IMR-90 (cell line): ENCODE measurements at regions not wholly inside any gene's neighbourhood (a gene's known extent, or its start where the extent isn't known, plus 50 kb on each side); places are given as distances from the start of the nearest gene placed in this dataset.

Experiments used
- ATAC-seq: fragments of 200-7000 bp; cut with Tn5 transposase; 2 replicates; pipeline ENCODE4 v1.9.1; 2020; ENCODE audit warnings: low read depth, mild to moderate bottlenecking, moderate library complexity
- BruUV-seq: library from RNA; stranded (reverse); fragments of 400-500 nt; replicated peaks from 2 replicates; lab custom pipeline; 2021; lab: Mats Ljungman, UMichigan
- CTCF ChIA-PET: fragments of 300-600 bp; formaldehyde crosslinking; extraction: SDS; loops from one replicate; lab custom pipeline; 2021; ENCODE audit warnings: antibody characterized with exemption; lab: Yijun Ruan, JAX
- POLR2A ChIA-PET: fragments of 300-600 bp; sonication (Branson Sonifier 250); formaldehyde crosslinking; loops from one replicate; lab custom pipeline; 2022; ENCODE audit warnings: antibody characterized with exemption; ENCODE audit not compliant: unreplicated experiment; lab: Charles Lee
- DNase-seq: peaks from one replicate; pipeline ENCODE4 v3.0.0; 2013
- H2AFZ ChIP-seq: replicated peaks from 2 replicates; pipeline ENCODE3; 2013; ENCODE audit warnings: low read length, mild to moderate bottlenecking; ENCODE audit not compliant: poor library complexity
- H2AK5ac ChIP-seq: 2 replicates; pipeline ENCODE4 v1.6.1; 2013; ENCODE audit warnings: low read depth, low read length, inconsistent platforms
- H2AK9ac ChIP-seq: replicated peaks from 2 replicates; pipeline ENCODE3; 2013; ENCODE audit warnings: mild to moderate bottlenecking, low read depth, low read length, moderate library complexity; ENCODE audit not compliant: poor library complexity
- H2BK120ac ChIP-seq: 2 replicates; pipeline ENCODE4 v1.6.1; 2013; ENCODE audit warnings: low read depth, low read length, inconsistent platforms
- H2BK15ac ChIP-seq: 3 replicates; pipeline ENCODE4 v1.6.1; 2013; ENCODE audit warnings: low read depth, low read length, inconsistent platforms
- H2BK20ac ChIP-seq: 2 replicates; pipeline ENCODE4 v1.6.1; 2013; ENCODE audit warnings: low read depth, mild to moderate bottlenecking, inconsistent platforms, low read length, moderate library complexity
- H2BK5ac ChIP-seq: 2 replicates; pipeline ENCODE4 v1.6.1; 2013; ENCODE audit warnings: mild to moderate bottlenecking, low read depth, low read length, inconsistent platforms; ENCODE audit not compliant: poor library complexity, severe bottlenecking
- H3K14ac ChIP-seq: replicated peaks from 2 replicates; pipeline ENCODE4 v1.6.1; 2013; ENCODE audit warnings: low read depth, low read length, inconsistent platforms
- H3K18ac ChIP-seq: 2 replicates; pipeline ENCODE4 v1.6.1; 2013; ENCODE audit warnings: low read depth, low read length, control low read depth
- H3K23ac ChIP-seq: 2 replicates; pipeline ENCODE4 v1.6.1; 2013; ENCODE audit warnings: low read depth, low read length, inconsistent platforms
- H3K27ac ChIP-seq: 2 replicates; pipeline ENCODE4 v1.5.1; 2013; ENCODE audit warnings: mild to moderate bottlenecking, control low read depth, low read length; ENCODE audit not compliant: insufficient read depth
- H3K27me3 ChIP-seq: 2 replicates; pipeline ENCODE4 v1.6.1; 2013; ENCODE audit warnings: low read length; ENCODE audit not compliant: control insufficient read depth, insufficient read depth
- H3K36me3 ChIP-seq: 2 replicates; pipeline ENCODE4 v1.6.1; 2013; ENCODE audit warnings: low read length, mixed read lengths; ENCODE audit not compliant: control insufficient read depth, insufficient read depth
- H3K4ac ChIP-seq: 2 replicates; pipeline ENCODE4 v1.6.1; 2013; ENCODE audit warnings: low read depth, low read length, inconsistent platforms
- H3K4me1 ChIP-seq: 2 replicates; pipeline ENCODE4 v1.6.1; 2013; ENCODE audit warnings: low read length, mixed read lengths; ENCODE audit not compliant: control insufficient read depth, insufficient read depth
- H3K4me2 ChIP-seq: 2 replicates; pipeline ENCODE4 v1.6.1; 2013; ENCODE audit warnings: low read depth, mild to moderate bottlenecking, control low read depth, low read length, moderate library complexity
- H3K4me3 ChIP-seq: 2 replicates; pipeline ENCODE4 v1.5.1; 2013; ENCODE audit warnings: low read depth, mild to moderate bottlenecking, control low read depth, low read length, moderate library complexity; ENCODE audit not compliant: insufficient read depth
- H3K56ac ChIP-seq: 2 replicates; pipeline ENCODE4 v1.6.1; 2013; ENCODE audit warnings: low read length, inconsistent platforms; ENCODE audit not compliant: insufficient read depth; ENCODE audit errors: extremely low read depth
- H3K79me1 ChIP-seq, 2 experiments: 2 replicates each; pipeline ENCODE4 v1.6.1; 2013; ENCODE audit warnings: low read length in 2 of 2, inconsistent platforms in 1 of 2, low read depth in 1 of 2
- H3K9ac ChIP-seq: 2 replicates; pipeline ENCODE4 v1.6.1; 2013; ENCODE audit warnings: low read depth, low read length, control low read depth
- H3K9me1 ChIP-seq: 2 replicates; pipeline ENCODE4 v1.6.1; 2013; ENCODE audit warnings: low read length, inconsistent platforms; ENCODE audit not compliant: insufficient read depth
- H3K9me3 ChIP-seq: 2 replicates; pipeline ENCODE4 v1.6.1; 2013; ENCODE audit warnings: low read length; ENCODE audit not compliant: control insufficient read depth, insufficient read depth
- H4K20me1 ChIP-seq: 2 replicates; pipeline ENCODE4 v1.6.1; 2013; ENCODE audit warnings: low read length, inconsistent platforms; ENCODE audit not compliant: insufficient read depth
- H4K5ac ChIP-seq: 2 replicates; pipeline ENCODE4 v1.6.1; 2013; ENCODE audit warnings: mild to moderate bottlenecking, low read depth, low read length, control low read depth
- H4K8ac ChIP-seq, 2 experiments: 2 replicates each; pipeline ENCODE4 v1.6.1; 2013; ENCODE audit warnings: low read depth in 2 of 2, low read length in 2 of 2, control low read depth in 1 of 2, inconsistent platforms in 1 of 2
- H4K91ac ChIP-seq: 2 replicates; pipeline ENCODE4 v1.6.1; 2013; ENCODE audit warnings: low read depth, low read length, inconsistent platforms; ENCODE audit not compliant: insufficient read depth
- BHLHE40 ChIP-seq: fragments of 150-350 bp; IDR thresholded peaks from 2 replicates; pipeline ENCODE4 v1.6.1; 2016; ENCODE audit warnings: mild to moderate bottlenecking, low read depth, low read length
- CEBPB ChIP-seq: IDR thresholded peaks from 2 replicates; pipeline ENCODE4 v1.6.1; 2012; ENCODE audit warnings: low read depth, low read length, improper control_type of control experiment
- CHD1 ChIP-seq: IDR thresholded peaks from 2 replicates; pipeline ENCODE4 v1.6.1; 2012; ENCODE audit warnings: low read depth, low read length, improper control_type of control experiment
- CTCF ChIP-seq: conservative IDR thresholded peaks from 2 replicates; pipeline ENCODE4 v1.5.1; 2012; ENCODE audit warnings: mild to moderate bottlenecking, low read depth, low read length, improper control_type of control experiment
- FOS ChIP-seq: fragments of 150-350 bp; IDR thresholded peaks from 2 replicates; pipeline ENCODE4 v1.6.1; 2016; ENCODE audit warnings: low read depth, low read length
- RAD21 ChIP-seq: IDR thresholded peaks from 2 replicates; pipeline ENCODE4 v1.6.1; 2012; ENCODE audit warnings: low read length, improper control_type of control experiment
- SMC3 ChIP-seq: fragments of 150-350 bp; IDR thresholded peaks from 2 replicates; pipeline ENCODE4 v1.6.1; 2016; ENCODE audit warnings: low read depth, mild to moderate bottlenecking, antibody characterized with exemption, low read length, moderate library complexity
- WGBS, 2 experiments: methylation state at CpG; one replicate each; pipeline versions ENCODE4 v1.1.5 to v1.1.7; 2013; ENCODE audit warnings: missing lambda C conversion rate in 2 of 2; ENCODE audit not compliant: insufficient read length in 1 of 2; ENCODE audit errors: extremely low coverage in 2 of 2; 5-methylcytosine and 5-hydroxymethylcytosine counted together
- dilution Hi-C: fragments of 300-500 bp; cut with HindIII; formaldehyde crosslinking; loops from one replicate; pipeline ENCODE4 v1.14.3; 2018; ENCODE audit warnings: low sequenced_read_pairs; ENCODE audit not compliant: unreplicated experiment
- in situ Hi-C: fragments of 300-500 bp; cut with MboI; formaldehyde crosslinking; loops from 3 replicates; pipeline ENCODE4 v1.14.3; 2019; ENCODE audit warnings: low sequenced_read_pairs, inconsistent platforms, mixed read lengths
- intact Hi-C: fragments of 100-400 bp; cut with micrococcal nuclease; formaldehyde crosslinking; loops from 2 replicates; pipeline ENCODE4 v1.10.0; 2022

- no peaks in the 10 kb centered on the region for H3K9me3 ChIP-seq
- ATAC-seq (no peak), DNase-seq (no peak)
- H3K36me3 ChIP-seq = peaks cover 8% of the 10 kb centered on the region
- no peak overlapping the region for H3K27ac ChIP-seq
- H3K9ac ChIP-seq = no peak overlapping the region
- H2BK20ac ChIP-seq = no peak overlapping the region
- no peak overlapping the region for H2BK15ac ChIP-seq
- no peak overlapping the region for H2AK9ac ChIP-seq
- no peak overlapping the region for H3K23ac ChIP-seq
- H4K20me1 ChIP-seq = no peaks in the 10 kb centered on the region
- H4K91ac ChIP-seq = no peak overlapping the region
- no peak overlapping the region for H2AK5ac ChIP-seq
- WGBS, 2 experiments = 100% methylated on average over 1 of the region's 2 CpGs; no CpG with 5 or more reads in 1 of the 2 experiments
- no peak overlapping the region for H3K4me2 ChIP-seq
- dilution Hi-C loops (no loop called here), intact Hi-C loops (no loop called here), in situ Hi-C loops (no loop called here)
- no peak overlapping the region for H3K4ac ChIP-seq
- H3K18ac ChIP-seq = no peak overlapping the region
- H4K5ac ChIP-seq = no peak overlapping the region
- peaks cover 6% of the 10 kb centered on the region for H3K4me1 ChIP-seq
- no TSS peak for BruUV-seq
- H3K4me3 ChIP-seq = no peak overlapping the region
- H3K9me1 ChIP-seq = peaks cover 5% of the 10 kb centered on the region
- ChIA-PET CTCF (interaction anchor here (1.0 kb wide), 1 partner anchor 544 kb away, joined by 4 read pairs; no protein-coding TSS in a partner anchor), POLR2A (no interaction called here)
- no peak overlapping the region for H2BK120ac ChIP-seq
- peaks cover 25 to 57% of the 10 kb centered on the region in 2 experiments for H3K79me1 ChIP-seq
- H2BK5ac ChIP-seq = no peak overlapping the region
- TF ChIP-seq CTCF (no peak), CEBPB (no peak), FOS (no peak), RAD21 (no peak), BHLHE40 (no peak), SMC3 (no peak), CHD1 (no peak)
- no peak overlapping the region for H3K14ac ChIP-seq
- H4K8ac ChIP-seq = no peak overlapping the region
- H2AFZ ChIP-seq = no peak overlapping the region
- no peaks in the 10 kb centered on the region for H3K27me3 ChIP-seq
- H3K56ac ChIP-seq = no peak overlapping the region
Observed at GRCh38 chr1:198878566-198878965, 239.7 kb downstream of the PTPRC start.
